ENCODE measurements at regions not wholly inside any gene's neighbourhood (a gene's known extent, or its start where the extent isn't known, plus 50 kb on each side); places are given as distances from the start of the nearest gene placed in this dataset.

DNA sequence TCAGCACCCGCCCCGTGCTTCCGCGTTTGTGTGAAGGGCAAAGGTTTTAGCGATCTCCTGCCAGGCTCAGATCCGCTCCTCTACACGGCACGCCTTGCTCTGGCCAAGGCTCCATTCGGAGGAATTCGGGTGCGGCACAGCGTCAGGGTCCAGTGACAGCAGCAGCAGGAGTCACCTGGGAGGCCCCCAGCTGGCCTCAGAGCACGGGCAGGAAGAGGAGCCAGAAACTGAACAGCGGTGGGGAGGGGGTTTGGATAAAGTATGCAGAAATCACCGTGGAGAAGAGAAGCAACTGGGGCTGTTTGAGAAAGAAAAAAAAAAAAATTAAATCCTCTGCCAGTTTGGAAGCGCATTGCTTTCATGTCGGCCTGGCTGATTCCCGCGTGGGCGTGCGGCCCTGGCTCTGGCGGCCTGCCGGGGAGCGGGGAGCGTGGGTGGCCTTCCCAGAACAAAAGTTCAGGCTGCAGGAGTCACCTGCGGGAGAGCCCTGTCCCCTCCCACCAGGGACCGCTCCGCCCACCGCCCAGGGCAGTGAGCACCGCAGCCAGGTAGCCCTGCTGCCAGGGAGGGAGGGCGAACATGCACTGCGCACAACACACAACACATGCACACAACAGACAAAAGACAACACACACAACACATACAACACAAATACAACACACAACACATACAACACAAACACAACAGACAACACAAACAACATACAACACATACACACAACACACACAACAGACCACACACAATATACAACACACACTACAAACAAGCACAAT is 107.6 kb downstream of the ETS2 start:
- no peak overlapping the region for H3K9ac ChIP-seq (ENCODE audit: low read depth, low read length)
- H3K4me1 ChIP-seq (ENCODE audit: insufficient read depth, low read length): peaks cover 16% of the 10 kb centered on the region; the same call in 1 of the 2 replicates
- 5% methylated on average over 32 of the region's 32 CpGs for WGBS
- H3K36me3 ChIP-seq (ENCODE audit: insufficient read depth, low read length): no peaks in the 10 kb centered on the region
- H3K27me3 ChIP-seq (ENCODE audit: insufficient read depth, low read length): peaks cover 18% of the 10 kb centered on the region
- H3K9me3 ChIP-seq (ENCODE audit: insufficient read depth, low read depth, low read length): no peaks in the 10 kb centered on the region
- H3K4me3 ChIP-seq (ENCODE audit: low read length): peak overlapping the region; percentile 48
- no peak overlapping the region for H3K27ac ChIP-seq (ENCODE audit: low read depth, low read length)

DNA sequence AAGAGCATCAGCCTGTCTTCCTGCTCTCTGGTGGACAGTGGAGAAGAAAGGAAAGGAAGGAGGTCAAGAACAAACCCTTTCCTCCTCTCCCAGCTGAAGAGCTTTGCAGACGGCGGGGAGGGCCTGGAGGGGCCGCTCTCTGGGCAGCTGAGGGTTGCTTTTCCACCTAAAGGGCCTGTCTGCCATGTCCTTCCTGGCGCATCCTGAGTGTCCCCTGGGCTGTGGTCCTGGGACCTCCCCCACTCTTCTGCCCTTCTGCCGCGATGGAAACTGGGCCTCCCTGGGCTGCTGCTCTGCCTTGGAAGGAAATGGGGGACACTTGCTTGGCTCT is 107.0 kb downstream of the ETS2 start:
- Histone ChIP-seq H3K27ac (ENCODE audit: low read depth, low read length) (no peak overlapping the region), H3K9me3 (ENCODE audit: insufficient read depth, low read depth, low read length) (no peaks in the 10 kb centered on the region), H3K9ac (ENCODE audit: low read depth, low read length) (no peak overlapping the region), H3K4me3 (ENCODE audit: low read length) (peak overlapping the region; percentile 48), H3K27me3 (ENCODE audit: insufficient read depth, low read length) (peaks cover 18% of the 10 kb centered on the region), H3K4me1 (ENCODE audit: insufficient read depth, low read length) (peaks cover 16% of the 10 kb centered on the region; the same call in 1 of the 2 replicates), H3K36me3 (ENCODE audit: insufficient read depth, low read length) (no peaks in the 10 kb centered on the region)
- 32% methylated on average over 6 of the region's 6 CpGs for WGBS

DNA sequence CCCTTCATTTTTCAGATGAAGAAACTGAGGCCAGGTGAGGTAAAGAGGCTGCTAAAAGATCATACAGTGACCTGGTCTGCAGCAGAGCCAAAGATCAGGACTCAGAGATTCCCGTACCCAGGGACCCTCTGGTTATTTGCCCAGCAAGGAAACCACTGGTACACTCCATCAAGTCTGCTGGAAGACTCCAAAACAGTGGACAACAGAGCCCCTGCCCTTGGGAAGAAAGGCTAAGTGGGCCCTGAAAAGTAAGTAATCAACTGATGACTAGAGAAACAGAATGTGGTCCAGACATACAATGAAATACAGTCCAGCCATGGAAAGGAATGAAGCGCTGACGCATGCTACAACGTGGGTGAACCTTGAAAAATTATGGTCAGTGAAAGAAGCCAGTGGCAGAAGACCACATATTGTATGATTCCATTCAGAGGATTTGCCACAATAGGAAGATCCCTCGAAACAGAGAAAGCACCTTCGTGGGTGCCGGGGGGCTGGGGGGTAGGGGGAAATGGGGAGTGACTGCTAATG is 106.4 kb downstream of the ETS2 start:
- peaks cover 18% of the 10 kb centered on the region for H3K27me3 ChIP-seq (ENCODE audit: insufficient read depth, low read length)
- H3K4me3 ChIP-seq (ENCODE audit: low read length): no peak overlapping the region
- H3K9me3 ChIP-seq (ENCODE audit: insufficient read depth, low read depth, low read length): no peaks in the 10 kb centered on the region
- WGBS: 94% methylated on average over 7 of the region's 7 CpGs
- H3K36me3 ChIP-seq (ENCODE audit: insufficient read depth, low read length): no peaks in the 10 kb centered on the region
- H3K27ac ChIP-seq (ENCODE audit: low read depth, low read length): no peak overlapping the region
- peaks cover 16% of the 10 kb centered on the region; the same call in 1 of the 2 replicates for H3K4me1 ChIP-seq (ENCODE audit: insufficient read depth, low read length)
- H3K9ac ChIP-seq (ENCODE audit: low read depth, low read length): no peak overlapping the region

DNA sequence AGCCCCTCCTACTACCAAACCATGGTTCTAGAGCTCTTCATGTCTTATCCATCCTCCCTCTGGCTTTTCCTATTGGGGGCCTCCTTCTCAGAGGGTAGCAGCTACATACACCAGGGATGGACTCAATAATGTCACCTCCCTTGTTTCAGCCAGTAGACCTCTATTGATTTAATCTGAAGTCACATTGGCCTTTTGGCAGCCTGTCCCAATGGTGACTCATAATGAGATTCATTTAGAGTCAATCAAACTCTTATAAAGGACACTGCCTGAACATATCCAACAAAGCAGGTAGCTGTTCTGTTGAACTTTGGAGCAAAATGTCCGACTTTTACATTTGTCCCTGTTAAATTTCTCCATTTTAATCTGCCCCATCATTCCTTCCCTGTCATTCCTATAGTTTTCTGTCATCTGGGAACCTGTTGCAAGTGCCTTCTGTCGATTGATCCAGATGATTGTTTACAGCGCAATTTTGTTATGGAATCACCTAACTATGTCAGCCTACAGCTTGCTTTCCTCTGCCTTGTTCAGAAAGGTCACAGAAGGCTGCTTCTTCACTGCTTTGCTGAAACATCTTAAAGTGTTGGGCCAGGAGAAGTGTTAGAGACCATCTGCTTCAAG is 105.9 kb downstream of the ETS2 start:
- no peak overlapping the region for H3K9ac ChIP-seq (ENCODE audit: low read depth, low read length)
- H3K36me3 ChIP-seq (ENCODE audit: insufficient read depth, low read length): no peaks in the 10 kb centered on the region
- 94% methylated on average over 3 of the region's 3 CpGs for WGBS
- peaks cover 19% of the 10 kb centered on the region for H3K4me1 ChIP-seq (ENCODE audit: insufficient read depth, low read length)
- H3K27ac ChIP-seq (ENCODE audit: low read depth, low read length): no peak overlapping the region
- peaks cover 18% of the 10 kb centered on the region for H3K27me3 ChIP-seq (ENCODE audit: insufficient read depth, low read length)
- no peaks in the 10 kb centered on the region for H3K9me3 ChIP-seq (ENCODE audit: insufficient read depth, low read depth, low read length)
- H3K4me3 ChIP-seq (ENCODE audit: low read length): no peak overlapping the region

DNA sequence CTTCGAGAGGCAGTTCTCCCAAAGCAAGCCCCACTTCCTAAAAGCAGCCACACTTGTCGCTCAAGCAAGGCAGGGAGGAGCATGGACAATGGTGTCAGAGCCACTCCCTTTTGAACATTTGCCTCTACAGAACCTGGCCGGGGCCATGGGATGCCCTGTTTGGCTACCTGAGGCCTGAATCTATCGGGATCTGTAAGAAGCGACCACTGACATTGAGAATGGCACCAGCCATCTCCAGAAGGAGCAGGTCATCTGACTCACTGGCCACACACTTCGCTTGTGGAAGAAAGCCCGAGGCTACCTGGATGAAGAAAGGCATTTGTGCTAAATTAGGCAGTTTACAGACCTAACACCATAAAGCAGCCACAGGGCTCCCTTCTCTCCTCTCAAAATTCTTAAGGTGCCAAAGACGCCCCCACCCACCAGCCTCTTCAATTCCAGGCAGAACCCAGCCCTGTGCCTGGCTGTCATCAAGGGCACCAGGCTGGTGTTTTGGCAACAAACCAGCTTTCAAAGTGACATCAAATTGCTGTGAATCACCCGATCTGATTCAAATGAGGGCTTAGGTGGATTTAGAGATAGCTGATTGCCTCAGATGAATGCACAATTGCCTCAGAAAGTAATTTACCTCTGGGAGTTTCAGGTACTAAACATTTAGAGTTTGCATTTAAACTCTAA is 104.8 kb downstream of the ETS2 start:
- no peak overlapping the region for H3K27ac ChIP-seq (ENCODE audit: low read depth, low read length)
- H3K4me1 ChIP-seq (ENCODE audit: insufficient read depth, low read length): peaks cover 19% of the 10 kb centered on the region
- H3K4me3 ChIP-seq (ENCODE audit: low read length): no peak overlapping the region
- H3K9ac ChIP-seq (ENCODE audit: low read depth, low read length): no peak overlapping the region
- no peaks in the 10 kb centered on the region for H3K9me3 ChIP-seq (ENCODE audit: insufficient read depth, low read depth, low read length)
- H3K36me3 ChIP-seq (ENCODE audit: insufficient read depth, low read length): no peaks in the 10 kb centered on the region
- peaks cover 18% of the 10 kb centered on the region for H3K27me3 ChIP-seq (ENCODE audit: insufficient read depth, low read length)
- WGBS: 84% methylated on average over 9 of the region's 9 CpGs

DNA sequence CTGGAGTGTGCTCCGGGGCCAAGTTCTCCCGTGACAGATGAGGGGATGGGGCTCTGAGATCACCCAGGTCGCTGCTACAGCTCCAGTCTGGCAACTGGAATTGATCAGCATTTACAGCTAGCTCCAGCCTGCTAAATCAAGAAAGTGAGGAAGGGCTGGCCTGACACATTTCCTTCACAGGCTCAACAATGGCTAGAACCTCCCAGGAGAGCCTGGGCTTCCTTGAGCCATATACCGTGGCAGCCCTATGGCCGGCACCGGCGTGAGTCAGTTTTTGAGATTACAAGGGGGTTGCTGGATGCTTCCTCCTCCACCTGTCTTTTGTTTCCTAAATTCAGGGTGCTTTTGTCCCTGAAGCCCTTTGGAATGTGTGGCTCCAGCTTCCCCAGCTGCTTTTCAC is 104.2 kb downstream of the ETS2 start:
- H3K4me3 ChIP-seq (ENCODE audit: low read length): no peak overlapping the region
- H3K27ac ChIP-seq (ENCODE audit: low read depth, low read length): no peak overlapping the region

DNA sequence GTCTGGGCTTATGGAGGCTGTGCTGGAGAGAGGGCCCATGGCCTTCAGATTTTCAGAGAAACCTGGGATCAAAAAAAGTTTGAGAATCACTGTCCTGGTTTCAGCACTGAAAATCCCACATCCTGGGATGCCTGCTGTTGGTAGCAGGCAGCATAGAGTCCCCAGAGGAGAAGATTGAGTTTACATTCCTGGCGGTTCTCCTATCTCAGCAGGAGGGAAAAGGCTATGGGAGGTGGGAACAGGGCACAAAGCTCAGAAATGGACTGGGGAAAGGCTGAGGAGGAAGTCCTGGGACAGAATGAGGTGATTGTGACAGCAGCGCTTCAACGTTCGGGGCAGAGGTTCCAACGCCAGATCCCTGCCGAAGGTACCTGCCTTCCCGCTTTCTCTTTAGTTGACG is 103.4 kb downstream of the ETS2 start:
- H3K9ac ChIP-seq (ENCODE audit: low read depth, low read length): no peak overlapping the region
- no peaks in the 10 kb centered on the region for H3K36me3 ChIP-seq (ENCODE audit: insufficient read depth, low read length)
- 87% methylated on average over 8 of the region's 8 CpGs for WGBS
- no peak overlapping the region for H3K4me3 ChIP-seq (ENCODE audit: low read length)
- peaks cover 18% of the 10 kb centered on the region for H3K27me3 ChIP-seq (ENCODE audit: insufficient read depth, low read length)
- peaks cover 9% of the 10 kb centered on the region for H3K4me1 ChIP-seq (ENCODE audit: insufficient read depth, low read length)
- no peaks in the 10 kb centered on the region for H3K9me3 ChIP-seq (ENCODE audit: insufficient read depth, low read depth, low read length)
- H3K27ac ChIP-seq (ENCODE audit: low read depth, low read length): no peak overlapping the region

More for the DNA sequence above, 104.2 kb downstream of the ETS2 start:
- Histone ChIP-seq H3K27me3 (ENCODE audit: insufficient read depth, low read length) (peaks cover 18% of the 10 kb centered on the region), H3K9ac (ENCODE audit: low read depth, low read length) (no peak overlapping the region), H3K36me3 (ENCODE audit: insufficient read depth, low read length) (no peaks in the 10 kb centered on the region), H3K9me3 (ENCODE audit: insufficient read depth, low read depth, low read length) (no peaks in the 10 kb centered on the region), H3K4me1 (ENCODE audit: insufficient read depth, low read length) (peaks cover 17% of the 10 kb centered on the region)
- WGBS: 91% methylated on average over 7 of the region's 7 CpGs

DNA sequence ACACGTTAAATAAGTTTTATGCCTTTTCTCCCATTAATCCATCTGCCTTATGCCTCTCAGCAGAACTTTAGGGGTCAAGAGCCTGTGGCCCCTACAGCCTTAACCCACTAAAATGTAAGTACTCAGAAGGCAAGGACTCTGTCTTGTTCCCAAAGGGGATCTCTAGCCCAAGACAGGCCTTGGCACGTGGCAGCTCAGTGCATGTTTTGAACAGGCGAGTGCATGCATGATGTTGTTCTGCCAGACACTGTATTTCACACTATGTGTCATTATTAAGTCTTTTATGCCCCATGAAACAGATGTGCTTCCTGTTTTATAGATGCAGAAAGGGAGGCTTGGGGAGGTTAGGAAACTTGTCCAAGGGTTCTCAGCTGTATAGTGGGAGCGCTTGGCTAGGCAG is 102.8 kb downstream of the ETS2 start:
- Histone ChIP-seq H3K27ac (ENCODE audit: low read depth, low read length) (no peak overlapping the region), H3K4me3 (ENCODE audit: low read length) (no peak overlapping the region), H3K36me3 (ENCODE audit: insufficient read depth, low read length) (no peaks in the 10 kb centered on the region), H3K9me3 (ENCODE audit: insufficient read depth, low read depth, low read length) (no peaks in the 10 kb centered on the region), H3K4me1 (ENCODE audit: insufficient read depth, low read length) (peaks cover 9% of the 10 kb centered on the region), H3K27me3 (ENCODE audit: insufficient read depth, low read length) (peaks cover 18% of the 10 kb centered on the region), H3K9ac (ENCODE audit: low read depth, low read length) (no peak overlapping the region)
- WGBS: 94% methylated on average over 4 of the region's 4 CpGs

DNA sequence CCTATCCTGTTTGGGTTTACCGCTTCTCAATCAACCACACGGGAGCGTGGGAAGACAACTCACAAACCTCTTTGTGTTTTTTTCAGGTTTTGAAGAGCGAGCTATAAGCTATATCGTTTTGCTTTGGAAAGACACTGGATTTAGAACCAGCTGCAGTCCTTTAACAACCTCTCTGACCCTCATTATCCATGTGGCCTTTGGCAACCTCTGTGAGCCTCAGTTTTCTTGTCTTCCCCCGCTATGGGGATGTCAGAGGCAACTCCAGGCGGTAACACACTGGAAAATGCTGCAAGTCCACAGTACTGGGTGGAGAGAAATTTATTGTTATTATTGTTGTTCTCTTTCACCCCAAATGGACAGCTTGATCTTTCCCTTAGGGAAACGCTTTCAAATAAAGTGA is 100.0 kb downstream of the ETS2 start:
- Histone ChIP-seq H3K27me3 (ENCODE audit: insufficient read depth, low read length) (no peaks in the 10 kb centered on the region), H3K9me3 (ENCODE audit: insufficient read depth, low read depth, low read length) (no peaks in the 10 kb centered on the region), H3K4me3 (ENCODE audit: low read length) (no peak overlapping the region), H3K4me1 (ENCODE audit: insufficient read depth, low read length) (peaks cover 9% of the 10 kb centered on the region), H3K27ac (ENCODE audit: low read depth, low read length) (no peak overlapping the region), H3K9ac (ENCODE audit: low read depth, low read length) (no peak overlapping the region), H3K36me3 (ENCODE audit: insufficient read depth, low read length) (no peaks in the 10 kb centered on the region)
- 96% methylated on average over 7 of the region's 8 CpGs for WGBS

DNA sequence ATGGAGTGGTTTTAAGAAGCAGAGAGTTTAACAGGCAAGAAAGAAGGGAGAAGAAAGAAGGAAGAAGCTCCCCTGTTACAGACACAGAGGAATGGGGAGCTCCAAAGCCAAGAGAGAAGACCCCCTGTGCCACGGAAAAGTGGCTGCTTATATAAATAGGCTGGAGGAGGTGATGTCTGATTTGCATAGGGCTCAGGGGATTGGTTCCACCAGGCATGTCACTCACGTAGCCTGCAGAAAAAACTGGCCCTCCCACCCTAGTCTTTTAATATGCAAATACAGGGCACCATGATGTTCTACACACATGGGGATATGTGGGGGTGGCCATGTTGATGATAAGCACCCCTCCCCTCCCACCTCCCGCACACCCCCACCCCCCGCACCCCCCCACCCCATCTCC is 99.6 kb downstream of the ETS2 start:
- 96% methylated on average over 2 of the region's 4 CpGs for WGBS
- H3K9ac ChIP-seq (ENCODE audit: low read depth, low read length): no peak overlapping the region
- no peaks in the 10 kb centered on the region for H3K9me3 ChIP-seq (ENCODE audit: insufficient read depth, low read depth, low read length)
- no peaks in the 10 kb centered on the region for H3K36me3 ChIP-seq (ENCODE audit: insufficient read depth, low read length)
- no peak overlapping the region for H3K4me3 ChIP-seq (ENCODE audit: low read length)
- H3K27me3 ChIP-seq (ENCODE audit: insufficient read depth, low read length): no peaks in the 10 kb centered on the region
- H3K27ac ChIP-seq (ENCODE audit: low read depth, low read length): no peak overlapping the region
- peaks cover 6% of the 10 kb centered on the region for H3K4me1 ChIP-seq (ENCODE audit: insufficient read depth, low read length)

DNA sequence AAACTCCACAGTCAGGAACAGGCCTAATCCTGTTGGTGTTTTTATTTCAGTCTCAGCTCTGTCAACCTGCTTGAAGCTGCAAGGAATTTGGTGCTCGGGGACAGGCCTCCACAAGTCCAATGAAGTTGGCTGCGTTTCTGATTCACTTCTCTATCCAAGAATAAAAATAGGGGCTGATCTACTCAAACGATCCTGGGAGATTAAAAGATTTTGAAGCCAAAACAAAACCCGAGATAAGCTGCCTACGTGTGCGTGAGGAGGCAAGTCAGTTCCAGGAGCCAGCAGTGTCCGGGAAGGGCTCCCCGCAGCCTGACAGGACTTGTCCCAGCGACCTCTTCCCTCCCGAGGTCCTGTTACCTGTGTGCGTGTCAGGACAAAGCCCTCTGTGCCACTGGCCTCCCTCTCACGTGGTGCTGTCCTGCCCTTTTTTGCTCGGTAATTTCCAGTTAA is 98.0 kb downstream of the ETS2 start:
- Histone ChIP-seq H3K27me3 (ENCODE audit: insufficient read depth, low read length) (no peaks in the 10 kb centered on the region), H3K4me3 (ENCODE audit: low read length) (no peak overlapping the region), H3K9me3 (ENCODE audit: insufficient read depth, low read depth, low read length) (no peaks in the 10 kb centered on the region), H3K9ac (ENCODE audit: low read depth, low read length) (no peak overlapping the region), H3K4me1 (ENCODE audit: insufficient read depth, low read length) (peaks cover 3% of the 10 kb centered on the region; the same call in 1 of the 2 replicates), H3K27ac (ENCODE audit: low read depth, low read length) (no peak overlapping the region), H3K36me3 (ENCODE audit: insufficient read depth, low read length) (no peaks in the 10 kb centered on the region)
- 87% methylated on average over 12 of the region's 13 CpGs for WGBS
